GM20000 (cell line): ENCODE measurements at regions not wholly inside any gene's neighbourhood (a gene's known extent, or its start where the extent isn't known, plus 50 kb on each side); places are given as distances from the start of the nearest gene placed in this dataset.

Source experiments
- DNase-seq: peaks from one replicate; pipeline ENCODE4 v3.0.0; 2012; ENCODE audit warnings: low spot score
- TF ChIP-seq, protein P1 (sequence below): IDR thresholded peaks from 2 replicates; pipeline ENCODE4 v1.5.1; 2012; ENCODE audit warnings: mild to moderate bottlenecking, control low read depth; ENCODE audit errors: extremely low read depth, missing control alignments

DNA sequence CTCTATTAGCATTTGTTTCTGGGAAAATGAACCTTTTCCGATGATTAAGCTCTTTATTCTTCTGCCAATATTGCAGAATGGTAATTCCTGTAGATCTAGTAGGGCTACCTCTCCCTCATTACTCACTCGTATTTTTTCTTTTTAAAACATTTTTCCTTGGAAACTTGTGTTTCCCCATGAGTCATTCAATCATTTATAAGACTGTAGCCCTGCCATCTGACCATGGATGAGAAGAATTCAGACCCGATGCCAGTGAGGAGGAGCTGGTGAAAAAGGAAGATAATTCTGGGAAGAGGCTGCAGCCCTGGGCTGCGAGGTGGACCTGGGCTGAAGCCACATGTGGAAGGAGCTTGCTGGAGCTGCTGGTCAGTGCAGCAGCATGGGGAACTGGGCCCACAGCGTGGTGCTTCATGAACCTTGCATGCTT, 242.8 kb downstream of the KLF6 start:
- DNase-seq, result no peak
- TF ChIP-seq, protein P1, sequence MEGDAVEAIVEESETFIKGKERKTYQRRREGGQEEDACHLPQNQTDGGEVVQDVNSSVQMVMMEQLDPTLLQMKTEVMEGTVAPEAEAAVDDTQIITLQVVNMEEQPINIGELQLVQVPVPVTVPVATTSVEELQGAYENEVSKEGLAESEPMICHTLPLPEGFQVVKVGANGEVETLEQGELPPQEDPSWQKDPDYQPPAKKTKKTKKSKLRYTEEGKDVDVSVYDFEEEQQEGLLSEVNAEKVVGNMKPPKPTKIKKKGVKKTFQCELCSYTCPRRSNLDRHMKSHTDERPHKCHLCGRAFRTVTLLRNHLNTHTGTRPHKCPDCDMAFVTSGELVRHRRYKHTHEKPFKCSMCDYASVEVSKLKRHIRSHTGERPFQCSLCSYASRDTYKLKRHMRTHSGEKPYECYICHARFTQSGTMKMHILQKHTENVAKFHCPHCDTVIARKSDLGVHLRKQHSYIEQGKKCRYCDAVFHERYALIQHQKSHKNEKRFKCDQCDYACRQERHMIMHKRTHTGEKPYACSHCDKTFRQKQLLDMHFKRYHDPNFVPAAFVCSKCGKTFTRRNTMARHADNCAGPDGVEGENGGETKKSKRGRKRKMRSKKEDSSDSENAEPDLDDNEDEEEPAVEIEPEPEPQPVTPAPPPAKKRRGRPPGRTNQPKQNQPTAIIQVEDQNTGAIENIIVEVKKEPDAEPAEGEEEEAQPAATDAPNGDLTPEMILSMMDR, result no peak

- TF ChIP-seq, protein P1, result no peak
Measured at GRCh38 chr10:3539696-3540383, 245.2 kb downstream of the KLF6 start.

DNA sequence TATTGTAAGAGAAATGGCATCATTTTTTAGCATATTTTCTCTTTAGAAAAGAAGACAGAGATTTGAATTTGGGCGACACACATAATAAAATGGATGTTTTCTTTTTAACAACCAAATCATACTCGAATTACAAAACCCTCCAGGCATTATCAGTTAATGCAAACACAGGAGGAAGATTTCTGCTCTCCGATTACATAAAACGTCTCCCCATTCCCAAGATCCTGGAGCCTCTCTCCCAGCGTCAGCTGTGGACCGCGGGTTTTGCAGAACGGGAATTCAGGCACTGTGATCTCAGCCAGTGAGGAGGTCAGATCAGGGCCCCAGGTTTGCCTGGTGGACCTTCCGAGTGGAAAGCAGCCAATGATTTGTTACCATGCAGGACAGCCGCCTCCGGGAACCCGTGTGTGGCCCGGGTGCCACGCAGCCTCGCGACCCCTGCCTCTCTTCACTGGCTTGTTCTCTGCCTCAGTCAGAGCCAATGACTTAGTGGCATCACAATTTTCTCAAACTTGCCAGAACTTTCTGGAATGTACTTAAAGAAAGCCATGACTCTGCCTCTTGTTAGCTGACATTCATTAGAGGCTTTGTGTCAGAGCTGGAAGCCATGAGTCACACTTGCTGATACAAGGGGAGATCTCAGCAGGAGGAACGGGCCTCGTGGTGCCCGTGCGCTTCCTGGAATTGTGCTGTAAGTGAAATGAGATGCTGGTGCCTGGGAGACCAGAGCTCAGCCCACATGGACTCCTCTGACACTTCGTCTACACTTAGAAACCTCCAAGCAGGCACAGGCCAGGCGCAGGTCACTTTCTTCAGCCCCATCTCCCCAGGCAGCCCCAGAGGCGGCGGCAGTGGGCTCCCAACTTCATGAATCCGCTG, 246.1 kb downstream of the KLF6 start:
- TF ChIP-seq, protein P1, result no peak
- DNase-seq, result no peak

More at GRCh38 chr10:3539696-3540383, 245.2 kb downstream of the KLF6 start:
- no peak for DNase-seq

DNA sequence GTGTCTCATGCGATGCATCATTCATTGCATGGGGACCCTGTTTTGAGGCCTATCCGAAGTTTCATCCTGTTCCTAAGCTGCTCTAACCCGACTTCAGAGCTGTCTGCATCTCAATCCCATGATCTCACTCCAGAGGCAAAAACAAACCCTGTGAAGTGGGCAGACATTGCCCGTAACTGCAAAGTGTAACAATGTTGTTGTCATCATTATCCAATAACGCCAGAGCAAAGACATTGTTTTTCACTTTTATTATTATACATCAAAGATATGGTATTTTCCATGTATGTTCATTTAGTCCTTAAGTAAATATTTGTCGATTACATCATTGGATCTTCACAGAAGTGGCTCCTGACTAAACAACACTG, 246.7 kb downstream of the KLF6 start:
- DNase-seq, result no peak
- TF ChIP-seq, protein P1, result no peak

- TF ChIP-seq, protein P1, result no peak
- no peak for DNase-seq
Measured at GRCh38 chr10:3537518-3537917, 247.5 kb downstream of the KLF6 start.

- DNase-seq, result no peak
- TF ChIP-seq, protein P1, result no peak
Measured at GRCh38 chr10:3535001-3535400, 250.0 kb downstream of the KLF6 start.

DNA sequence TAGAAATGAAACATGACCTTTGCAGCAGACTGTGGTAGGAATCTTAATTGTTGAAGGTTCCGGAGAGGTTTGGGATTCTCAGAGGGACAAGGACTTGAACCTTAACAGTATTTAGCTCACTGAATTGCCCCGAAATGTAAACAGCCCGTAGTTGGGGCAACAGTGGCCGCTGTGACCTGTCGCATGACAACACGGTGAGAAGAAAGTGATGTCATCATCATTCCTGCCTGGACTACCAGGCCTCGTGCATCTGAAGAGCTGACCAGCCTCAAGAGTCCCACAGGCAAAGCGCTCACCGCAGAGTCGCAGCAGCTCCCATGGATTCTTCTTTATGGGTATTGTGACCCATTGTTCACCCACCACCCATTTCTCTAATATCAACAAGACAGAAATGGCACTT, 250.6 kb downstream of the KLF6 start:
- DNase-seq, result no peak
- TF ChIP-seq, protein P1, result no peak
